Adrenal gland (tissue), 5 donors: ENCODE measurements at regions not wholly inside any gene's neighbourhood (a gene's known extent, or its start where the extent isn't known, plus 50 kb on each side); places are given as distances from the start of the nearest gene placed in this dataset.

Source experiments
- CTCF ChIP-seq, 6 experiments: fragments of 450-650 bp in 4 of 6; fragments of 200-600 bp in 2 of 6; sonication (generic) in 1 of 6; IDR thresholded peaks; 1 replicate in 5 of 6; 2 replicates in 1 of 6; pipeline versions ENCODE4 v1.5.1 to v1.8.0; 2016 to 2021; ENCODE audit warnings: antibody characterized with exemption in 6 of 6, mild to moderate bottlenecking in 2 of 6, moderate library complexity in 1 of 6
- POLR2A ChIP-seq, 2 donors: fragments of 450-650 bp; IDR thresholded peaks; one replicate each; pipeline ENCODE4 v1.6.1; 2017; ENCODE audit warnings: antibody characterized with exemption in 2 of 2, mild to moderate bottlenecking in 2 of 2, moderate library complexity in 1 of 2
- donor health status: DM: no; HTN: no; CAD: no.

- no peak for TF ChIP-seq CTCF (IDR thresholded peaks at IDR 0.05)
- no peak for TF ChIP-seq POLR2A (IDR thresholded peaks at IDR 0.05)
Observed at GRCh38 chr4:157929486-157929885, 243.3 kb downstream of the GASK1B start.
